ENCODE measurements at regions not wholly inside any gene's neighbourhood (a gene's known extent, or its start where the extent isn't known, plus 50 kb on each side); places are given as distances from the start of the nearest gene placed in this dataset.

DNA sequence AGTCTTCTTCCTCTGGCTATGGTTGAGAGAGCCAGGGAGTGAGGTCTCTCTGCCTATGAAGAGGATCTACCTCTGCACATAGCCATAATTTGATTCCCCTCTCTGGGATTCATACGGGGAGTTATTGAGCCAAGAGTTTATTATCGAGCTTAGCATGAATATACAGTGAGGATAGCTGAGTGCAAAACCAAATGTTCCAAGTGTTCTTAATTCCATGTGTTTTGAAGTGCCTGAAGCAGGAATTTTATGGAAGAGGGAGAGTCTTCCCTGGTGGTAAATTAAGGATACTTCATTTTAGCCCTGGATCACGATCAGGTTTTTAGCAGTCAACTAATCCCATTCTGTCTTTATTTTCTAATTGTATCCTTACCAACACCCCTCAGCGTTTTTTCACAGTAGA lies 270.6 kb downstream of the C1D start:
- DNase-seq, result no peak

DNA sequence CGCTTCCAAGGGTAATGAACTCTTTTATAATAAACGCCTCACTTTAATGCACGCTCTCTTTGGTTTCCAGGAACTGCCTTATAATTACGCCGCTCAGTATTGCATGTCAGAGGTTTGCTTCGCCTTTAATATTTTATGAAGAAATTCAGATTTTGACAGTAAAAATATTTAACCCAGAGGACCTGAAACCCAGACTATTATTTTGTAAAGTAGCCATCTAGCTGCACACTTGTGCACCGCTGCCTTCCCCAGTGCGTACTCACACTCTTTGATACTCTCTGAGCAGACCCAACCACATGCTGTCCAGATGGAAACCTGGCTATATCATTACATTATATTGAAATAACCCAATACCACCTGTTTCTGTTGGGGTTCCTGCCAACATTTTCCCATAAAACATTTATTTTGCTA lies 270.1 kb downstream of the C1D start:
- no peak for DNase-seq

DNA sequence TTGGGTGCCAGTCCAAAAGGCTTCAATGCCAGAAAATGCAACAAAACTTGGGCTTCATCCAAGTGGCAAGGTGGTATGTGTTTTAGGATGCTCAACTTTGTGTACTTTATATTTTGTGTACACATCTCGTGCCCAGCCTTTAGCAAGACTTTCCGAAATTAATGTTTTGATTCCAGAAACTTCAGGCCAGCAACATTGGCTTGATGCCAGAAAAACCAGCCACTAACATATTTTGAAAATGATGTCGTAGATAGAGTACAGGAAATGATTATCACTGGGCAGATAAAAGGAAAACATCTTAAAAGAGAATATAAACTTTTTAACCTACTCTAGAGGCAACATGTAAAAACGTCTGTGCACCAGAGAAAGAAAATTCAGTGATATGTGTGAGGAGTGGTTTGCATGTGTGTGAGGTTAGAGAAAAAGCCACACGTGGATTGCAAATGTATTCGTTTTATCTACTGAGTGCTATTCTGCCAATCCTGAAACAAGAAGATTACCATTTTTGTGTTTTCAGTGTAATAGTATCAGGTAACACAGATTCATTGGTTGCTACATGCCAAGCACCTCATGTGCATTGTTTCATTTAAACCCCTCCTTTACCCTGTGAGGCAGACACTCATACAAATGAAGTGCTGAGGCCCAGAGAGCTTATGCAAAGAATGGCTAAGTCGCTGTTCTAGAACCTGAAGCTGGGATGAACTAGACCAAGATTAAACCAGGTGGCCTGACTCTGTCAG lies 264.8 kb downstream of the C1D start:
- DNase-seq, result no peak

DNA sequence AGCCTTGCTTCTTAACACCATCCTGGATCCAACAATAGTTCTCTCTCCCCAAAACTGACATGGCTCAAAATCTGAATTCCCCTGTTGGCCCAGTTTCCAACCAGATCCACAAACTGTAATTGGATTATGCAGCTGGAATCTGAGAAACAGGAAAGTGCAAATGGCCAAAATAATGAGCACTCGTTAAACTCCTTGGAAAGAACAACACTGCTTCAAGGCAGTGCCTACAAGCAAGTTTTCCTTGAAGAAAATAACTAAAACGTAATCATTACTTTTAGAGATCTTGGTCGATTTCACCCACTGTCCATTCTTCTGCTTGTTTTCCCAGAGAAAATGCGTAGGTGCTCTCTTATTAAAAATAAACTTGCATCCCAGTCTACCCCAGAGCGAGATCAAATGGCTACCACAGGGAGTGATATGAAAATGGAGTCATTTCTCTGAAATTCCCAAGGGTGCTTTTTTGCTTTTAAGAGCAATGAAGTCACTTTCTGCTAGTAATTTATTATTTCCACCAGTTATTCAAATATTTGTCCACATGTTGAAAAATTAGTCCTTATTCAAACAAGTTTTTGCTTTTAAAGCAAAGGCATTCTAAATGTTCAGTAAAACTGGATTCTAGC lies 264.2 kb downstream of the C1D start:
- DNase-seq, result no peak

DNA sequence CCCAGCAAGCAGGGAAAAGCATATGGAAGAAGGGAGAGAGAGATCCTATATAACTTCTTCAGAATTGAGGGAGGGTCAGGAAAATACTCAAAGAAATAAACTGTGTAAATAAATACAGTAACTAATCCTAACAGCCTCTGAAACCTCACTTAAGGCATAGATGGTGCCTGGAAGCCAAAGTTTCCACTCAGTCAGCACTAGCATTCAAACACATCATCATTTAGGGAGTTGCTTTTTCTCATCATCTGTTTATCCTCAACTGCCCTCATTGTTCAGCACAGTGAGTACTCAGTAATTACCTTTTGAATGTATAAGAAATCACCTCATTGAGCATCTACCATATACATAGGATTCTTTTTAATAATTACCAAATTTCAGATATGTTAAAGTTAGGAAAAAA lies 262.9 kb downstream of the C1D start:
- no peak for DNase-seq

DNA sequence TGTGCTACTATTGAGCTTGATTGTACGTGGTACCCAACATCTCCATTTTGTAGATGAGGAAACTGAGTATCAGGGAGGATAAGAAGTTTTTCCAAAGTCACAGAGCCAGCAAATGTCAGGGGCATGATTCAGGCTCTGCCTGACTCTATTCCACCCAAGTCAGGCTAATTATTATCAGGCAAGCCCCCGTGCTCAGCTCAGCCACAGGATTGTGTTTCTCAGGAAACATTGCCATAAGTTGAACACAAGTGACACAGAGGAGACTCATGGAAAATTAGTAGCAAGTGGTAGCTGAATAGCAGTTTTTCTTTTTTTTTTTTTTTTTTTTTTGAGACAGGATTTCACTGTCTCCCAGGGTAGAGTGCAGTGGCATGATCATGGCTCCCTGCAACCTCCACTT lies 260.5 kb downstream of the C1D start:
- DNase-seq, result no peak

DNA sequence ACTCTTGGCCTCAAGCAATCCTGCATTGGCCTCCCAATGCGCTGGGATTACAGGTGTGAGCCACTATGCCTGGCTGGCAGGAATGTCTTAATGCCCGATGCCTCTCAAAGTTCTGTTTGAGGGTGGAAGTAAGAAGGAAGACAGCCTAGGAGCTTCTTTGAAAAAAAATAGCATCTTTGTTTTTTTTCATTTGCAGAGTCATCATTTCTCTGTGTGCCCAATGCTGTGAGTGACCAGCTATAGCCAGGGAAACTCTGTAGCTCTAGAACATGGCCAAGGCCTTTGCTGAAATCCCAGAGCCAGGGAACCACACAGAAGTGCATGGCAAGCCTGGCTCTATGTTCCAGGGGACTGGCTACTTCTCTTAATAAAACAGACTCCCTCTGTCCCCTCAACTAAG lies 260.0 kb downstream of the C1D start:
- DNase-seq, result no peak

DNA sequence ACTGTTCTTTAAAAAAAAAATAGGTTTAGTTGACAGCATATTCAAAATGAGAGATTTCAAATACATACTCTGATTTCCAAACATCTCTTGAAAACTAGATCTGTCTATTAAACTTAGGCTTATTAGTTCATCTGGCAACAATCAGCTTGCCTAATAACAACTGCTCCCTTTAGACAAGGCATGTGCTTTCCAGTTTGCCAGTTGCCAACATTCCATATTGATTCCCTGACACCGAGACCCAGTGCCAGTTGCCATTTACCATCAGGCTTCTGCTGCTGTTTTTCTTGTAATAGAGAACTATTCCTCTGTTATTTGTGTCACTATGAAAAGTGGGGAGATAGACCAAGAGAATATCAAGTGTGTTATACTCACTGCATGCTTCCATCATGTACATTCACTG lies 256.0 kb downstream of the C1D start:
- DNase-seq, result no peak

DNA sequence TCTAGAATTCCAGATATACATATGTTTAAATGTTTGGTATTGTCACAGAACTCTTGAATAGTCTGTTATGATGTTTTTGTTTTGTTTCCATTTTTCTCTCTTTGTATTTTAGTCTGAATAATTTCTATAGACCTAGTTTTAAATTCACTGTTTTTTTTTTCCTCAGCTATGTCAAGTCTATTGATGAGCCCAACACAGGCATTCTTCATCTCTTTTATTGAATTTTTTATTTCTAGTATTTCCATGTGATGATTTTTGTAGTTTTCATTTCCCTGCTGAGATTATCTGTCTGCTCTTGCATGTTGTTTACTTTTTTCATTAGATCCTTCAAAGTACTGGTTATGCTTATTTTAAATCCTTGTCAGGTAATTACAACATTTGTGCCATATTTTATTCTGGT lies 254.7 kb downstream of the C1D start:
- DNase-seq, result no peak

DNA sequence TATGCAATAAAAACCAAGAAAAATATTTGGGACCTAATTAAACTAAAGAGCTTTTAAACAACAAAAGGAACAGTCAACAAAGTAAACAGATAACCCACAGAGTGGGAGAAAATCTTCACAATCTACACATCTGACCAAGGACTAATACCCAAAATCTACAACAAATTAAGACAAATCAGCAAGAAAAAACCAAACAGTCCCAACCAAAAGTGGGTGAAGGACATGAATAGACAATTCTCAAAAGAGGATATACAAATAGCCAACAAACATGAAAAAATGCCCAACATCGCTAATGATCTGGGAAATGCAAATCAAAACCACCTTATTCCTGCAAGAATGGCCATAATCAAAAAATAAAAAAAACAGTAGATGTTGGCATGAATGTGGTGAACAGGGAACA lies 250.1 kb downstream of the C1D start:
- DNase-seq, result no peak

DNA sequence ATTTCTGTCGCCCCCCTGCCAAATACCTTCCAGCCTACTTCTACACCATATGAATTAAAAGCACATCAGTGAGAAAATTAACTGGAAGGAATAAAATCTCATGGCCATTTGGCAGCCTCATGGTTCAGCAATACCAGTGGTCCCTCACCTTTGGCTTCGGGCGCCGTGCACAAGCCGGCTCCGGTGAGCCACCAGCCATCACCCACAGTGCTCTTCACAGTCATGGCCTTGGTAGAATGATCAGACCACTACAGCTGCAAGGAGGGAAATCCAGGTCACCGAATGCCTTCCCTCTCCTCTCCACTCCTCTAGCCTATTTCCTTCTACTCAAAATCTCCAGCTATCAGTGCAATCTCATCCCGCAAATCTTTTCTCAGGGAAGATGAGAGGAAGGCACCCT lies 239.1 kb downstream of the C1D start:
- DNase-seq, result no peak

DNA sequence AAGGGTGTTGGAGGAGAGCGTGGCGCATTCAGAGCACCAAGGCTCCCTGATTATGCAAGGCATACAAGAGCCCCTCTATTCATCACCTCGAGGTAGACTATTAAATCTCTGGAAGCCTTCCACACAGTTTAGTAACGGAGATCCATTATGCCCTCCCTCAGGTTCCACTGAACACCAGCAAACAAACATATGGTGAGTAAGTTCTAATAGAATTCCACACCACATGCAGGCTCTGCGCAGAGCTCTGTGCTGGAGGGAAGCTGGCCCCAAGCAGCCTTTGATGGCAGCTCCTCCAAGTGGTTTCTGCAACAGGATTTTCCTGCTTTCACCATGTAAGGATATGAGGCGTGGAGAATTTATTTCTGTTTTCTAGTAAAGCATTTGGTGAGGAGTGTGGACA lies 238.6 kb downstream of the C1D start:
- DNase-seq, result no peak

DNA sequence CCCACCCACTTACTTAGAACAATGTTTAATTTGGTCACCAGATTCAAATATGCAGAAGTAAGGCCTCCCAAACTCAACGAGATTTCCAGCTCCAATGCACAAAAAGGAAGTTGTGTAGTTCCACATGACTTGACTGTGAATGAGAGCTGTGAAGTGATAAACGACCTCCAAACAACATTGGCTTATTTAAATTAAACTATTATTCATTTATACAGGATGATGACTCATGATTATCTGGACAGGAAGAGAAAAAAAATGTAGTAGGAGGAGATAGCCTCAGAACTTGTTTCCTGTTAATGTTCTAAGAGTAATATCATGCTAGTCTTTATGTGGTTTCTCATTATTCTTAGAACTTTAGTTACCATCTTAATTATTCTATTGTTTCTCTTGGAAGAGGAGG lies 237.3 kb downstream of the C1D start:
- no peak for DNase-seq

DNA sequence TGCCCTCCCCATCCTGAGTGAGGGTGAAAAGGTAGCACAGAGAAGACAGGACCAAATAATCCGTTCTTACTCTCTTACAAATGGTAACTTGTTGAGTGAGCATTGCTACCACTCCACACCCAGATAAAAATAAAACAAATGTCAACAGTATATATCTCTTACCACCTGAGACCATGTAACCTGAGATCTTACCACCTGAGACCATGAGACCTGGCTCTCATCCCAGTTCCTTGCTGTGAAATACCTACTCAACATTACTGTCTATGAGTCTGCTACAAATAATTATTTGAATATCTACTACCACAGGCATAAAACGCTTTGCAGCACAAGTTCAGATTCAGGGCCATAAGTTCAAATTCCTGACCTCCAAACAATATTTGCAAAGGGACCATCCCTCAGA lies 234.7 kb downstream of the C1D start:
- DNase-seq, result no peak

DNA sequence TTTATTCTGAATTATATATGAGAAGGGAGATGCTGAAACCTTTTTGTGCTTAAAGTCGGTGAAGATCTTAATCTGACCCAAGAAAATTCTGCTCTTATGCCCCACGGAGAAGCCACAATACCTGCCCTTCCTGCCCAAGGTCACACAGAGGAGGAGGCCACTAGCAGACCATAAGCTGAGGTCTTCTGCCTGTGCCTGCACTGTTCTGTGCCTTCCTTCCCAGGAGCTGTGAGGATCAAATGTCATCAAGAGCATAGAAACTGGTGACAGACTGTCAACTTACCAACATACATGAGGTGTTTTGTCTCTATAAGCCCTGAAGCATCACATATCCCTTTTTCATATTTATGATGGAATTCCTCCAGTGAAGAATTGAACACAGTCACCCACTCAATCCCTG lies 233.3 kb downstream of the C1D start:
- DNase-seq, result no peak

DNA sequence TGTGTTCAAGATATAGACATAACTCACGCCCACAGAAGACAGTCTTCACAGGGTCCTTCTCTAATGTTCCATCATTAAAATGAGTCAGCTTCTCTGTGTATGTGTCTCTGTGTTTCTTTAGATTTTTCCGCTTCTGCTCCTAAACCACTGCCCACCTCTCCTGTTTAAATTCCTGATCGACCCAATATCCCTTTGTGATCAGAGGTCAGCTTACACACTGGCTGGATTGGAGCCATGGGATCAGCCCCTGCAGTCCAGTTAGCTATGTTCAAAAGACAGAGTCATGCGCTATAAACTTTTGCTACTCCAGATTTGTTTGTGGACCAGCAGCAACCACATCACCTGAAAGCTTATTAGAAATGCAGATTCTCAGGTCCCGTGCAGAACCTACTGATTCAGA lies 229.2 kb downstream of the C1D start:
- no peak for DNase-seq

DNA sequence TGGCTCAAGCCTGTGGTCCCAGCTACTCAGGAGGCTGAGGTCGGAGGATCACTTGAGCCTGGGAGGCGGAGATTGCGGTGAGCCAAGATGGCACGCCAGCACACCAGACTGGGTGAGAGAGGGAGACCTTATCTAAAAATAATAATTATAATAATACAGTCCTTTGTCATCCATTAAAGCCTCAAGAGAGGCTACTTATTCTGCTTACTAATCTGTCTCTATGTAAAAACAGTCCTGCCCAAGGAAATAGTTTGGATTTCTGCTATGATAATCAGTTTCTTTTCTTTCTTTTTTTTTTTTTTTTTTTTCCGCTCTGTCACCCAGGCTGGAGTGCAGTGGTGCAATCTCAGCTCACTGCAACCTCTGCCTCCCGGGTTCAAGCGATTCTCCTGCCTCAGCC lies 228.3 kb downstream of the C1D start:
- DNase-seq, result no peak

DNA sequence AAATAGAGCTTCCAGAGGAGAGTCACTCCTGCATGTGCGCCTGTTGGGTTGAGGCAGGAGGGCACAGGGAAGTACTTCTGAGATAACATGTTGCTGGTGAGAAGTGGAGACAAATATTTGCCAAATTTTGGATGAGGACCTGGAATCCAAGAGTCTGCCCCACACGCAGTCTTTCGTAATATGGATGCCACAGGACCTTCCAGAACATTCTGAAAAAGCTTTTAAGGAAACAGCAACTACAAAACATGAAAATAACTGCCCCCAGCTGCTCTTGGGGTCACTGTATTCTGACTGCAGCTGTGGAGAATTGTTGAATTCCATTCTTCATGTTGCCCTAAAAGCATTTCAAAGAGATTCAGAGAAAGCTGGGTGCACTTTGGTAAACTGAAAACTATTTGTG lies 227.5 kb downstream of the C1D start:
- DNase-seq, result no peak

DNA sequence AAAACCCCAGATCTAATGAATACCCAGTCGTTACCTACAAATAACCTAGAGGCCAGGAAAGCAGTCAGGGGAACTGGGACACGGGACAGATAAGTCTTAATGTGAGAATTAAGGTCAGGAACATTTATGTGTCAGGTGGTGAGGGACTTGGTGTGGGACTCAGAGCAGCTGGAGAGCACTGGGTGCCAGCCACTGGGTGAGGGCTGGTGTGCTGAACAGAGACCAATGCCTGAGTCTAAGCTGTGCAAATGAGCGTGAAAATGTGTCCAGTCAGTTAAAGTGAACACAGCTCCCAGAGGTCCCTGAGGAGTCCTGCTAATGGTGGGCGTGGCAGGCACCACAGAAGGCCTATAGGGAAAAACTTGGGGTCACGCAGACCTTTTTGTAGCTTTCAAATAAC lies 225.9 kb downstream of the C1D start:
- DNase-seq, result peak; percentile 19

DNA sequence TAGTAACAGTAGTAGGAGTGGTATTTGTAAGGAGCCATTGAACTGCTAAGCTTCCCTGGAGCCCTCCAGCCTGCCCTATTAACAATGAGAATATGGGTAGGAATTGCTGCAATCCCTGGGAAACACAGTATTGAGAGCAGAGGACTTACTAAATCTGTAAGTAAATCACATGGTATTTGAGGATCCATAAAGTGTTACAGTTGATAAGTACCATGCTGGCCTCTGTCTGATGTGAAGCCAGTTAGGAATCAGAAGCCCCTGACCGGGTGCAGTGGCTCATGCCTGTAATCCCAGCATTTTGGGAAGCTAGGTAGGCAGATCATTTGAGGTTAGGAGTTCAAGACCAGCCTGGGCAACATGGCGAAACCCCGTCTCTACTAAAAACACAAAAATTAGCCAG lies 224.6 kb downstream of the C1D start:
- peak; percentile 10 for DNase-seq

DNA sequence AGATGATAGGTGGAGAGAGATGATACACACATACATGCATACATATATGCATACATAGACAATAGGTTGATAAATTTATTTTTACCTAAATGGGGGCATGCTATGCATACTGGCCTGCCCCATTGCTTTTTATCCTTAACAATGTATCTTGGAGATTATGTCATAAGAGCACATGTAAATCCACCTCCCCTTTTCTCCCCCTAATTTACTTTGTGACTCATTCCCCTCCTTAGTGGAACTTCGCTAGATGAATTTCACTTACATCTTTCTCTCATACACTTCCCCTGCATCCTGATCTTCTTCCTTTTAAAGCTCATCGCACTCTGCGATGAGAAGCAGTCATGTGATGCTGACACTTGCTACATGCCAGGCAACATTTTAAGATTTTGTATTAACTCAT lies 223.6 kb downstream of the C1D start:
- peak; percentile 23 for DNase-seq

DNA sequence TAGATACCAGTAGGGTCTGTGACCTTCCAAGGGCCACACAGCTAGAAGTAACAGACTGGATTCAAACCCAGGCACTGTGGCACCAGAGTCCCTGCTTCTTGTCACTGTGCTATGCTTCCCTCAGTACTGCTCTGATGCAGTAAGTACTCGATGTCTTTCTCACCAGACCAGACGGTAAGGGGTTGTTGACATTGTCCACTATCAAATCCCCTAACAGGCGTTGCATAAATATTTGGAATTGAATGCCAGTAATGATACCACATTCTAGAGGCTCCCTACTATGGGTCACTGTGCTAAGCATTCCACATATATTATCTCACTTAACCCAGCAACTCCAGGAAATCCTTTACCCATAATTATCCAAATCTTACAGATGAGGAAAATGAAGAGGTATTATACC lies 223.1 kb downstream of the C1D start:
- no peak for DNase-seq

DNA sequence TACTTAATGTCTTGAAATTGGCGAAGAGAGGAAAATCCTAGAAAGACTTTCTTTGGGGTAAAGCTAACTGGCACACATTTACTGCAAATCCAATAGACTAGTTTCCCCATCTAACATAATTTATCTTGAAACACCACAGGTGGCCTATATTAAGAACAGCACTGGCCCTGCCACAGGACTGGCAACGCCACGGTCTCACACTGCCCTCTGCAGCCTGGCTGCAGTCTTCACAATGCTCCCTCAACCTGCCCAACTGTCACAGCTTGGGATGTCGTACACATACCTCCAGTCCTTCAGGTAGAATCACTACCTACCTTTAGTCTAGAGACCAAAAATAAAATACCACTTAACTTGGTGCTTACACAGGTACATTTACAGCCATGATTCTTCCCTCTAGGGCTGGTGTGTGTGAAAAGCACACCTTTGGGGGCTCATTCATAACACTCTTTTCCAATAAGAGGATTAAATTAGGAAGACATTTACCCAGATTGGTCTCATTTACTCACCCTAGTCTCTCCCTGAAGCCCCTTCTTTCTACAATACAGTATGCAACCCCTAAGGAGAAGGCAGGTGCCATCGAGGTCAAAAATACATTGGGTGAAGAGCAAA lies 222.2 kb downstream of the C1D start:
- DNase-seq, result peak; percentile 81

DNA sequence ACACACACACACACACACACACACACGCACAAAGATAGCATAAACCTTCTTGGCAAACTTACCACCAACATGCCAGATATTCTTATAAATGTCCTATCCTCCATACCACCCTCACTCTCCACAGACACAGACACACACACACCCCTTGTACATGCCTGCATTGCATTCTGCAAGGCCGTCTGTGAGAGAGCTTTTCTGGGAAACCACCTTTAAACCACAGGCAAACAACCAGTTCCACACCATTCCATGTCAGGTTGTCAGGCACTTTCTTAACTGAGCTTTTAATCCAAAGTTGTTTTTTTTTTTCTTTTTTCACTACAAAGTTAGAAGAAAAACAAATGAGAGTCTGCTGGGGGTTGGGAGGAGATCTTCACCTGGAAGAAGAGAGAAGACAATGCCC lies 221.1 kb downstream of the C1D start:
- DNase-seq, result peak; percentile 40

Data from islet precursor cell (in vitro differentiated cells).